Prostate gland (tissue), 2 donors: ENCODE measurements at regions not wholly inside any gene's neighbourhood (a gene's known extent, or its start where the extent isn't known, plus 50 kb on each side); places are given as distances from the start of the nearest gene placed in this dataset.

ENCODE experiments used
- CTCF ChIP-seq, 4 experiments: fragments of 200-600 bp in 2 of 4; fragments of 450-650 bp in 2 of 4; sonication (generic) in 2 of 4; IDR thresholded peaks; 1 replicate in 3 of 4; 2 replicates in 1 of 4; pipeline ENCODE4 v1.5.1; 2016 to 2019; ENCODE audit warnings: antibody characterized with exemption in 4 of 4, mild to moderate bottlenecking in 2 of 4, moderate library complexity in 2 of 4
- POLR2A ChIP-seq: fragments of 450-650 bp; IDR thresholded peaks from one replicate; pipeline ENCODE4 v1.6.1; 2016; ENCODE audit warnings: antibody characterized with exemption, mild to moderate bottlenecking

- no peak for TF ChIP-seq POLR2A
- no peak for TF ChIP-seq CTCF (IDR thresholded peaks at IDR 0.05)
These were observed 321.9 kb upstream of the GALNT5 start for GRCh38 chr2:156935616-156936015.
